Upper lobe of left lung (tissue), 4 donors: ENCODE measurements at regions not wholly inside any gene's neighbourhood (a gene's known extent, or its start where the extent isn't known, plus 50 kb on each side); places are given as distances from the start of the nearest gene placed in this dataset.

Source experiments
- EP300 ChIP-seq, 4 donors: sonication (generic); formaldehyde crosslinking; IDR thresholded peaks; one replicate each; pipeline ENCODE4 v1.5.1; 2017; ENCODE audit warnings: antibody characterized with exemption in 4 of 4, control low read depth in 2 of 4
- POLR2AphosphoS5 ChIP-seq, 2 donors: sonication (generic); formaldehyde crosslinking; IDR thresholded peaks; one replicate each; pipeline ENCODE4 v1.5.1; 2017; ENCODE audit warnings: antibody characterized with exemption in 2 of 2
- TF ChIP-seq, protein P1 (sequence below), 6 experiments: fragments of 450-650 bp in 4 of 6; fragments of 200-600 bp in 2 of 6; sonication (generic) in 2 of 6; IDR thresholded peaks; one replicate each; pipeline ENCODE4 v1.5.1; 2016 to 2019; ENCODE audit warnings: antibody characterized with exemption in 6 of 6

DNA sequence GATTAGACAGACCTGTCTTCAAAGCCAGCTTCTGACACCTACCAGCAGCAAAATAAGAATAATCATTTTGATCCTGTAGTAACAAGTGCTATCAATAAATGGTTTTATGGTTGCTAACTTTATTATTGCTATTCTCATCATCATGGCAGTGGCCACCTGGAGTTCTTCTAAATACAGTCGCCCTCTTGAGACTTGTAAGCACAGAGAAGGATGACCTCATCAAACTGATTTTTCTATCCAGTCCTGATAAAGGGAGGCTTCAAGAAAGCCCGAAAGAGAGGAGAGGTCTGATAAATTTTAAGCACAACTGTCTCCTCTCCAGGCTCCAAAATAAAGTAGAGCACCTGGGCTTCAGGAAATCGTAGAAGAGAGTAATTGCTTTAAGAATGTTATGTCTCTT is 286.4 kb downstream of the USP46 start:
- TF ChIP-seq, protein P1, sequence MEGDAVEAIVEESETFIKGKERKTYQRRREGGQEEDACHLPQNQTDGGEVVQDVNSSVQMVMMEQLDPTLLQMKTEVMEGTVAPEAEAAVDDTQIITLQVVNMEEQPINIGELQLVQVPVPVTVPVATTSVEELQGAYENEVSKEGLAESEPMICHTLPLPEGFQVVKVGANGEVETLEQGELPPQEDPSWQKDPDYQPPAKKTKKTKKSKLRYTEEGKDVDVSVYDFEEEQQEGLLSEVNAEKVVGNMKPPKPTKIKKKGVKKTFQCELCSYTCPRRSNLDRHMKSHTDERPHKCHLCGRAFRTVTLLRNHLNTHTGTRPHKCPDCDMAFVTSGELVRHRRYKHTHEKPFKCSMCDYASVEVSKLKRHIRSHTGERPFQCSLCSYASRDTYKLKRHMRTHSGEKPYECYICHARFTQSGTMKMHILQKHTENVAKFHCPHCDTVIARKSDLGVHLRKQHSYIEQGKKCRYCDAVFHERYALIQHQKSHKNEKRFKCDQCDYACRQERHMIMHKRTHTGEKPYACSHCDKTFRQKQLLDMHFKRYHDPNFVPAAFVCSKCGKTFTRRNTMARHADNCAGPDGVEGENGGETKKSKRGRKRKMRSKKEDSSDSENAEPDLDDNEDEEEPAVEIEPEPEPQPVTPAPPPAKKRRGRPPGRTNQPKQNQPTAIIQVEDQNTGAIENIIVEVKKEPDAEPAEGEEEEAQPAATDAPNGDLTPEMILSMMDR (IDR thresholded peaks at IDR 0.05) = no peak
- TF ChIP-seq POLR2AphosphoS5 (IDR thresholded peaks at IDR 0.05) = no peak
- TF ChIP-seq EP300 (IDR thresholded peaks at IDR 0.05) = no peak
